AG04450 (cell line): ENCODE measurements at regions not wholly inside any gene's neighbourhood (a gene's known extent, or its start where the extent isn't known, plus 50 kb on each side); places are given as distances from the start of the nearest gene placed in this dataset.

ENCODE experiments used
- CTCF ChIA-PET: fragments of 300-600, 350-600 bp; formaldehyde crosslinking; extraction: SDS; loops from one replicate; lab custom pipeline; 2022; ENCODE audit warnings: antibody characterized with exemption, inconsistent platforms; lab: Charles Lee
- POLR2A ChIA-PET: fragments of 350-600 bp; formaldehyde crosslinking; extraction: SDS; loops from one replicate; lab custom pipeline; 2021; ENCODE audit warnings: antibody characterized with exemption, inconsistent platforms; lab: Yijun Ruan, JAX
- DNase-seq: peaks from one replicate; pipeline ENCODE4 v3.0.0-alpha.2; 2011; ENCODE audit warnings: low read depth, low spot score
- H3K27ac ChIP-seq: one replicate; pipeline ENCODE4 v1.5.1; 2012; ENCODE audit warnings: low read depth, low read length, control low read depth
- H3K27me3 ChIP-seq: one replicate; pipeline ENCODE4 v1.6.0; 2012; ENCODE audit warnings: low read length; ENCODE audit not compliant: control insufficient read depth, insufficient read depth
- H3K4me3 ChIP-seq: 2 replicates; pipeline ENCODE4 v1.5.1; 2011; ENCODE audit warnings: mild to moderate bottlenecking, low read depth, low read length, control low read depth
- H3K9me3 ChIP-seq: 2 replicates; pipeline ENCODE4 v1.5.1; 2012; ENCODE audit warnings: low read length; ENCODE audit not compliant: control insufficient read depth, insufficient read depth
- CTCF ChIP-seq: IDR thresholded peaks from 2 replicates; pipeline ENCODE4 v1.5.1; 2011; ENCODE audit warnings: low read depth, low read length, control low read depth, inconsistent platforms

DNA sequence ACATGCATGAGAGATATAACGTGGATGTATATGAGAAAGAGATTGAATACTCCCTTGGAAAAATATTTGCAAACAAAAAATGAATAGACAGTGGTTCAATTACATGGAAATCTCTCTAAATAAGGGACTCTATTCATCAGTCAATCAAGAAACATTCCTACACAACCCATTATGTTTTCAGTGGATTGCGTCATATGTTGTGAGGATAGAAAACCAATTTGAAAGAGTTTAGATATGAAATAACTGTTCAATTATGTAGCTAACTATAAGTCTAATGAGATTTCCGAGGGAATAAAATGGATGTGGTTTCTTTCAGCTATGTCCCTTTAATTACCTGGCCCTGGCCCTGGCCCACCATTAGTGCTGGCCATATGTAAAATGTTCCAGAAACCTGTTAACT, 86.7 kb upstream of the TMCO5A start:
- no peak overlapping the region for H3K27ac ChIP-seq
- H3K9me3 ChIP-seq: no peaks in the 10 kb centered on the region
- POLR2A ChIA-PET: no interaction called here
- DNase-seq: no peak
- no peak for TF ChIP-seq CTCF
- no peaks in the 10 kb centered on the region for H3K27me3 ChIP-seq
- H3K4me3 ChIP-seq: no peak overlapping the region
- CTCF ChIA-PET: no interaction called here

GRCh38 chr15:37856109-37856508, 78.3 kb upstream of the TMCO5A start:
- CTCF ChIA-PET: no interaction called here
- Histone ChIP-seq H3K27me3 (no peaks in the 10 kb centered on the region), H3K9me3 (no peaks in the 10 kb centered on the region), H3K4me3 (no peak overlapping the region), H3K27ac (no peak overlapping the region)
- no peak for DNase-seq
- POLR2A ChIA-PET: no interaction called here
- no peak for TF ChIP-seq CTCF

- no peak for DNase-seq
- POLR2A ChIA-PET: no interaction called here
- H3K9me3 ChIP-seq: no peaks in the 10 kb centered on the region
- no peak overlapping the region for H3K27ac ChIP-seq
- H3K4me3 ChIP-seq: no peak overlapping the region
- CTCF ChIA-PET: interaction anchor here (0.7 kb wide), 1 partner anchor 37 kb away, joined by 5 read pairs; no protein-coding TSS in a partner anchor
- no peak for TF ChIP-seq CTCF
- H3K27me3 ChIP-seq: no peaks in the 10 kb centered on the region
These were observed 73.5 kb upstream of the TMCO5A start for GRCh38 chr15:37860896-37861295.

GRCh38 chr15:37865687-37866086, 68.8 kb upstream of the TMCO5A start:
- POLR2A ChIA-PET: no interaction called here
- Histone ChIP-seq H3K9me3 (no peaks in the 10 kb centered on the region), H3K27ac (no peak overlapping the region), H3K4me3 (no peak overlapping the region), H3K27me3 (no peaks in the 10 kb centered on the region)
- CTCF ChIA-PET: interaction anchor here (0.5 to 1.3 kb wide), 3 partner anchors 21 to 107 kb away, joined by 3 read pairs; no protein-coding TSS in a partner anchor
- DNase-seq: no peak
- TF ChIP-seq CTCF: no peak

GRCh38 chr15:37870711-37871110, 63.7 kb upstream of the TMCO5A start:
- TF ChIP-seq CTCF: no peak
- no peak for DNase-seq
- no peak overlapping the region for H3K27ac ChIP-seq
- ChIA-PET POLR2A (no interaction called here), CTCF (interaction anchor here (3.4 kb wide), 1 partner anchor 21 kb away, joined by 11 read pairs; no protein-coding TSS in a partner anchor)
- no peak overlapping the region for H3K4me3 ChIP-seq
- H3K9me3 ChIP-seq: no peaks in the 10 kb centered on the region
- H3K27me3 ChIP-seq: no peaks in the 10 kb centered on the region
